GM23248 (cell line): ENCODE measurements at regions not wholly inside any gene's neighbourhood (a gene's known extent, or its start where the extent isn't known, plus 50 kb on each side); places are given as distances from the start of the nearest gene placed in this dataset.

ENCODE experiments used
- EZH2 ChIP-seq: fragments of 200-600 bp; sonication (generic); IDR thresholded peaks from 2 replicates; pipeline ENCODE4 v1.6.1; 2018; ENCODE audit warnings: antibody characterized with exemption, mild to moderate bottlenecking; ENCODE audit not compliant: insufficient read depth, poor library complexity, severe bottlenecking
- EZH2phosphoT487 ChIP-seq: fragments of 200-600 bp; sonication (generic); IDR thresholded peaks from 2 replicates; pipeline ENCODE4 v1.6.1; 2018; ENCODE audit warnings: antibody characterized with exemption, moderate library complexity, mild to moderate bottlenecking, low read depth; ENCODE audit not compliant: insufficient read depth

DNA sequence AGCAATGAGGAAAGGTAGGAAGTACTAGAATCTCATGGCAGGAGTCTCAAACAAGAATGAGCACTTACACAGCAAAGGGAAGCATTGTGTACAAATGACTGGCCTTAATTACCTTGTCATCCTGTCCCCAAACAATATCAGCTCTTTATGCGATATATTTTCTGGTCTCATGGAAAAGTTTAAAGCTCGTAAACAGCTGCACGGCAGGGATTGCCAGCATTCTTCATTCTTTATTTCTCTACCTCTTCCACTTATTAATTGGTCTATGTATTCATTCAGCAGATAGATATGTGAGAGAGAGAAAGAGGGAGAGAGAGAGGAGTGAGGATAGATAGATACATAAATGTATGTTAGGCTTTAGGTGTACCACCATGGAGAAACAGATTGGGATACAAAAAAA is 155.8 kb upstream of the FAT4 start:
- TF ChIP-seq EZH2 (no peak), EZH2phosphoT487 (no peak)
